Large intestine (tissue), 3 donors: ENCODE measurements at regions not wholly inside any gene's neighbourhood (a gene's known extent, or its start where the extent isn't known, plus 50 kb on each side); places are given as distances from the start of the nearest gene placed in this dataset.
A peak's percentile ranks its signal among the peaks of the same experiment; 100 is the strongest.

Experiments used
- DNase-seq, 2 donors: peaks; one replicate each; pipeline versions ENCODE4 v3.0.0 to v3.0.0-alpha.2; 2013
- H3K27ac ChIP-seq: one replicate; pipeline ENCODE4 v1.5.1; 2013; ENCODE audit warnings: low read length
- H3K27me3 ChIP-seq: 2 replicates; pipeline ENCODE4 v1.6.1; 2013; ENCODE audit warnings: low read length; ENCODE audit not compliant: control insufficient read depth, insufficient read depth
- H3K36me3 ChIP-seq: 2 replicates; pipeline ENCODE4 v1.6.1; 2013; ENCODE audit warnings: low read length; ENCODE audit not compliant: control insufficient read depth, insufficient read depth
- H3K4me1 ChIP-seq: one replicate; pipeline ENCODE4 v1.6.1; 2013; ENCODE audit warnings: low read length; ENCODE audit not compliant: control insufficient read depth, insufficient read depth
- H3K4me3 ChIP-seq: one replicate; pipeline ENCODE4 v1.5.1; 2013; ENCODE audit warnings: low read length
- H3K9me3 ChIP-seq: one replicate; pipeline ENCODE4 v1.6.1; 2013; ENCODE audit warnings: mild to moderate bottlenecking, low read depth, low read length, moderate library complexity; ENCODE audit not compliant: control insufficient read depth
- WGBS: methylation state at CpG from one replicate; pipeline ENCODE4 v1.1.5; 2013; ENCODE audit warnings: low lambda C conversion rate; ENCODE audit not compliant: insufficient coverage; 5-methylcytosine and 5-hydroxymethylcytosine counted together

- H3K36me3 ChIP-seq = no peaks in the 10 kb centered on the region
- no peaks in the 10 kb centered on the region for H3K27me3 ChIP-seq
- H3K4me1 ChIP-seq = no peaks in the 10 kb centered on the region
- H3K4me3 ChIP-seq = no peak overlapping the region
- WGBS = no CpG with 5 or more reads among the region's 5 CpGs
- no peak for DNase-seq
- no peak overlapping the region for H3K27ac ChIP-seq
- no peaks in the 10 kb centered on the region for H3K9me3 ChIP-seq
Measured at GRCh38 chr12:91273560-91273959, 90.9 kb upstream of the DCN start.

DNA sequence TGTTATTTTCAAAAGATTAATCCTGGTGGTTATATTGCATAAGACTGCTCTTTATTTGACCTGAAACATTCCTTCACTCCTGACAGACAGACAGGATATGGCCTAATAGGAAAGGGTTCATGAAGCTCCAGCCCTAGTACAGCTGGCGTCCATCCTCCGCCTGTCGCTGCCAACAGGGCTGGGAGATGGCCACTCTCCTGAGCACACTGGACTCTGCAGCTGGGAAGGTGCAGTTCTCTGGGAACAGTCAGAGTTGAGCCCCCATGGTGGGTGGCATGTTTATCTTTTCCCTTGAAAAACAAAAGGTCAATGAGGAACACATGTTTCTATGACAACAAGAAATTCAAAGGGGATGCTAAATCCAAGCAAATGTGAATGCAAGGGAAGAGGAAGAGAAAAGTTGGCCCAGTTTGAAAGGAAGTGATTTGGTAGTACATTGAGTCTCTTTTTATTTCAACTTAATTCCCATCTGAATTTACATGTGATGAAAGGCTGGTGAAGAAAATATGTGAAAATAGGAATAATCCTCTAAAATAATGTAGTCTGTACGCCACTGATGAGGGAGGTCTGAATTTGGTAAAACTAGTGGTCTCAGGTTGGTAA, 89.9 kb upstream of the DCN start:
- no peaks in the 10 kb centered on the region for H3K36me3 ChIP-seq
- H3K4me3 ChIP-seq = no peak overlapping the region
- no peaks in the 10 kb centered on the region for H3K9me3 ChIP-seq
- no peak for DNase-seq
- no CpG with 5 or more reads among the region's 4 CpGs for WGBS
- H3K27ac ChIP-seq = no peak overlapping the region
- no peaks in the 10 kb centered on the region for H3K4me1 ChIP-seq
- no peaks in the 10 kb centered on the region for H3K27me3 ChIP-seq

DNA sequence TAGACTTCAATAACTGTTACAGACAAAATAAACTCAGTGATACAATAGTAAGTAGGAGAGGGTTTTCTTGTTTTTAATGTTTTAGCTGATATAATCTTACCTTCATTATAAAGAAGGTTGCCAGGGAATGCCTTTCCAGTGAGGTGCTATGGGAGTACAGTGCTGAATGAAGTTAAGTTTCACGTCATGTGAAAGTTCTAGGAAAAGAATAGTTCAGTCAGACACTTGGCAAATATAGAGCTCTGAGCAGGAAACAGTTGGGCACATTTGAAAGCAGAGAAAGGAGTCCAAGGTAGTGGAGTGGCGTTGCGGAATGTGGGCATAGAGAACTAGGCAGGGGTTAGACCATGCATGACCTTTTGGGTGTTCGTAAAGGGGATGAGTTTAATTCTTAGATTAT, 88.6 kb upstream of the DCN start:
- H3K27me3 ChIP-seq = no peaks in the 10 kb centered on the region
- 94% methylated on average over 2 of the region's 4 CpGs for WGBS
- no peaks in the 10 kb centered on the region for H3K4me1 ChIP-seq
- no peak overlapping the region for H3K27ac ChIP-seq
- DNase-seq = no peak
- H3K4me3 ChIP-seq = no peak overlapping the region
- no peaks in the 10 kb centered on the region for H3K36me3 ChIP-seq
- no peaks in the 10 kb centered on the region for H3K9me3 ChIP-seq

DNA sequence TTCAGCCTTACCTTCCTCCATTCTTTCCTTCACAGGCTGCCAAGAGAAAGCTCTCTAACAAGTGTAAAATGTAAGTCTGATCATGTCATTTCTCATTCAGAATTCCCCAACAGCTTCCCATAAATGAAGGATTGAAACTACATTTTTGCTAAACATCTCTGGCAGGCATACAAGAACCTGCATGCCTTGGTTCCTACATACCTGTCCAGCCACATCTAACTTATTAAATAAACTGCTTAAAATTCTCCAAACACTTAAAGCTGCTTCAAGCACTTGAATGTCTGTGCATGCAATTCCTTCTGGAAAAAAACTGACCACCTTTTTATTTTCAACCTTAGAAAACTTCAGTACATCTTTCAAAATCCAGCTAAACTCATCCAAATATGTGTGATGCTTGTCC, 84.4 kb upstream of the DCN start:
- no peaks in the 10 kb centered on the region for H3K27me3 ChIP-seq
- H3K9me3 ChIP-seq = no peaks in the 10 kb centered on the region
- H3K36me3 ChIP-seq = no peaks in the 10 kb centered on the region
- H3K4me3 ChIP-seq = no peak overlapping the region
- no peak overlapping the region for H3K27ac ChIP-seq
- H3K4me1 ChIP-seq = no peaks in the 10 kb centered on the region
- no peak for DNase-seq

- no peak for DNase-seq
- 60% methylated on average over 2 of the region's 2 CpGs for WGBS
- Histone ChIP-seq H3K9me3 (no peaks in the 10 kb centered on the region), H3K4me3 (no peak overlapping the region), H3K4me1 (no peaks in the 10 kb centered on the region), H3K27ac (no peak overlapping the region), H3K27me3 (no peaks in the 10 kb centered on the region), H3K36me3 (no peaks in the 10 kb centered on the region)
Measured at GRCh38 chr12:91264178-91264577, 81.6 kb upstream of the DCN start.

- no peaks in the 10 kb centered on the region for H3K27me3 ChIP-seq
- DNase-seq = no peak
- no CpG with 5 or more reads among the region's 3 CpGs for WGBS
- H3K4me3 ChIP-seq = no peak overlapping the region
- H3K27ac ChIP-seq = no peak overlapping the region
- no peaks in the 10 kb centered on the region for H3K9me3 ChIP-seq
- H3K4me1 ChIP-seq = no peaks in the 10 kb centered on the region
- H3K36me3 ChIP-seq = no peaks in the 10 kb centered on the region
Measured at GRCh38 chr12:91261820-91262676, 79.4 kb upstream of the DCN start.

- WGBS = no CpG with 5 or more reads among the region's 5 CpGs
Measured at GRCh38 chr12:91256411-91256810, 73.8 kb upstream of the DCN start.

DNA sequence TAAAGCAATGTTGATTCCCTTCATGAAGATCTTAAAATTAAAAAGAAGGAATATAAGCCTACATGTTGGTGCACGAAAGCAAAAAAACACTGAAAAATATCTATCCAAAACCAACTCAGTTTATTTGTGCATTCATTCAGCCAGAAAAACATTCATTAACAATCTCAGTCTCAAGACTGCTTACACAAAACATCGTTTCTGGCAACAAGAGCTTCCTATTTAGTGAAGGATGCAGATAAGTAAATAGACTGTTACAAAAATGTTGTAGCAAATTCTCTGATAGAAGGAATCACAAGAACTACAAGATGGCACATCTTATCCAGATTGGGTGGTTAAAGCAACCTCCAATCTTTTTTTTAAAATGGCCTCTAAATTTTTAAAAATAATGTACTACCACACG, 69.7 kb upstream of the DCN start:
- Histone ChIP-seq H3K27ac (no peak overlapping the region), H3K4me3 (no peak overlapping the region), H3K9me3 (no peaks in the 10 kb centered on the region), H3K36me3 (no peaks in the 10 kb centered on the region), H3K27me3 (no peaks in the 10 kb centered on the region), H3K4me1 (no peaks in the 10 kb centered on the region)
- 83% methylated on average over 2 of the region's 3 CpGs for WGBS
- no peak for DNase-seq

More at GRCh38 chr12:91256411-91256810, 73.8 kb upstream of the DCN start:
- no peak for DNase-seq
- Histone ChIP-seq H3K4me1 (no peaks in the 10 kb centered on the region), H3K27me3 (no peaks in the 10 kb centered on the region), H3K9me3 (no peaks in the 10 kb centered on the region), H3K27ac (no peak overlapping the region), H3K4me3 (no peak overlapping the region), H3K36me3 (no peaks in the 10 kb centered on the region)

- H3K27ac ChIP-seq = no peak overlapping the region
- H3K4me3 ChIP-seq = no peak overlapping the region
- no peaks in the 10 kb centered on the region for H3K36me3 ChIP-seq
- H3K27me3 ChIP-seq = no peaks in the 10 kb centered on the region
- peak in 1 of 2 donors; percentile 14 for DNase-seq
- H3K9me3 ChIP-seq = no peaks in the 10 kb centered on the region
- no peaks in the 10 kb centered on the region for H3K4me1 ChIP-seq
- WGBS = 71% methylated on average over 1 of the region's 2 CpGs
Measured at GRCh38 chr12:91250273-91250665, 67.7 kb upstream of the DCN start.

DNA sequence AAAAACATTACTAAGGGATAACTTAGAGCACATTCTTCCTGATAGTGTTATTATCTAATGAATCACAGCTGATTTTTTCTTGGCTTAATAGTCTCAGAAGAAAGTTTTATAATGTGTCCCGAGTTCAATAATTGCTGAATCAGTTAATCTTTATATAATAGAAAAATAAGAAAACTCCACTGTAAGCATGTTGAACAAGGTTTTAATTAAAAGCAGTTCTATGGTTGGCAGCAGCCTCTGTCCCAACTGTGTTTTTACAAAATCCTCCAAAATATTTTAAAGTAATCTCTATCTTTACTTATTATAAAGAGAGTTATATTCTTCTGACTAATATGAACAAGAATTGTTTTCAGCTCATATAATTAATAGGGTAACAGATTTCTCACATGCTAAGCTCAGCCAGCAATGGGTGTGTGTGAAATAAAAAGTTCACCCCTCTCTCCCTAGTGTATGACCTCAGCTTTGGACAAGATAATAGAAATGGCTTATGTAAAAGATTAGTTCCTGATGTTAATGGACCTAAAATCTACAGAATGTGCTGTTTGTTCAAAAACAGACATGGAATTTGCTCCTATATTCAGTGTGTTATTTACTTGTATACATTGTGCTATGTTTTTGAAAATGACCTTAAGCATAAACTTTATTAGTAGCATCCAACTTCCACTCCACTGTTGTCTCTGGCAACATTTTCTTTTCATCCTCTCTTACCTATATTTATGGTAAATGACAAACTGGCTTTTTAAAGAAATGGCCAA, 67.1 kb upstream of the DCN start:
- Histone ChIP-seq H3K27ac (no peak overlapping the region), H3K4me1 (no peaks in the 10 kb centered on the region), H3K27me3 (no peaks in the 10 kb centered on the region), H3K36me3 (no peaks in the 10 kb centered on the region), H3K9me3 (no peaks in the 10 kb centered on the region), H3K4me3 (no peak overlapping the region)
- DNase-seq = peak in 1 of 2 donors; percentile 13
- WGBS = 29% methylated on average over 1 of the region's 1 CpG
